ENCODE measurements at regions not wholly inside any gene's neighbourhood (a gene's known extent, or its start where the extent isn't known, plus 50 kb on each side); places are given as distances from the start of the nearest gene placed in this dataset.

DNA sequence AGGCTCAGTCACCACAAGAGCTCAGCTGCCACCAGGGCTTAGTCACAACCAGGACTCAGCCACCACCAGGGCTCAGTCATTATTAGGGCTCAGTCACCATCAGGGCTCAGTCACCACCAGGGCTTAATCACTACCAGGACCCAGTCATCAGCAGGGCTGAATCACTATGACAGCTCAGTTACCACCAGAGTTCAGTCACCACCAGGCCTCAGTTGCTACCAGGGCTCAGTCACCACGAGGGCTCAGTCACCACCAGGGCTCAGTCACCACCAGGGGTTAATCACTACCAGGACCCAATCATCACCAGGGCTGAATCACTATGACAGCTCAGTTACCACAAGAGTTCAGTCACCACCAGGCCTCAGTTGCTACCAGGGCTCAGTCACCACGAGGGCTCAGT lies 196.2 kb downstream of the NPHP4 start:
- TF ChIP-seq, protein P1, sequence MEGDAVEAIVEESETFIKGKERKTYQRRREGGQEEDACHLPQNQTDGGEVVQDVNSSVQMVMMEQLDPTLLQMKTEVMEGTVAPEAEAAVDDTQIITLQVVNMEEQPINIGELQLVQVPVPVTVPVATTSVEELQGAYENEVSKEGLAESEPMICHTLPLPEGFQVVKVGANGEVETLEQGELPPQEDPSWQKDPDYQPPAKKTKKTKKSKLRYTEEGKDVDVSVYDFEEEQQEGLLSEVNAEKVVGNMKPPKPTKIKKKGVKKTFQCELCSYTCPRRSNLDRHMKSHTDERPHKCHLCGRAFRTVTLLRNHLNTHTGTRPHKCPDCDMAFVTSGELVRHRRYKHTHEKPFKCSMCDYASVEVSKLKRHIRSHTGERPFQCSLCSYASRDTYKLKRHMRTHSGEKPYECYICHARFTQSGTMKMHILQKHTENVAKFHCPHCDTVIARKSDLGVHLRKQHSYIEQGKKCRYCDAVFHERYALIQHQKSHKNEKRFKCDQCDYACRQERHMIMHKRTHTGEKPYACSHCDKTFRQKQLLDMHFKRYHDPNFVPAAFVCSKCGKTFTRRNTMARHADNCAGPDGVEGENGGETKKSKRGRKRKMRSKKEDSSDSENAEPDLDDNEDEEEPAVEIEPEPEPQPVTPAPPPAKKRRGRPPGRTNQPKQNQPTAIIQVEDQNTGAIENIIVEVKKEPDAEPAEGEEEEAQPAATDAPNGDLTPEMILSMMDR (IDR thresholded peaks at IDR 0.05): no peak
- no peak for TF ChIP-seq POLR2A (IDR thresholded peaks at IDR 0.05)
